Parathyroid adenoma (tissue), 2 donors: ENCODE measurements at regions not wholly inside any gene's neighbourhood (a gene's known extent, or its start where the extent isn't known, plus 50 kb on each side); places are given as distances from the start of the nearest gene placed in this dataset.
"Not testable (repeated sequence)": the region's sequence is repeated elsewhere in the genome, so short reads cannot be mapped to it uniquely, and the experiment has no call there.

ENCODE experiments used
- H2AFZ ChIP-seq: fragments of 300-600 bp; sonication (generic); one replicate; pipeline ENCODE4 v1.7.0; 2017; ENCODE audit warnings: antibody characterized with exemption, mild to moderate bottlenecking
- H3K27ac ChIP-seq: fragments of 300-600 bp; sonication (generic); one replicate; pipeline ENCODE4 v1.7.0; 2017
- H3K27me3 ChIP-seq: fragments of 300-600 bp; sonication (generic); one replicate; pipeline ENCODE4 v1.7.0; 2017; ENCODE audit warnings: low read length; ENCODE audit not compliant: control insufficient read depth, insufficient read depth
- H3K36me3 ChIP-seq: fragments of 300-600 bp; sonication (generic); one replicate; pipeline ENCODE4 v1.7.0; 2017; ENCODE audit warnings: low read length; ENCODE audit not compliant: control insufficient read depth, insufficient read depth
- H3K4me1 ChIP-seq: fragments of 300-600 bp; sonication (generic); one replicate; pipeline ENCODE4 v1.7.0; 2017; ENCODE audit warnings: control low read depth
- H3K4me2 ChIP-seq: fragments of 300-600 bp; sonication (generic); one replicate; pipeline ENCODE4 v1.7.0; 2017; ENCODE audit warnings: low read length
- H3K4me3 ChIP-seq: fragments of 300-600 bp; sonication (generic); one replicate; pipeline ENCODE4 v1.7.0; 2017; ENCODE audit warnings: low read depth, low read length
- H3K79me2 ChIP-seq: fragments of 300-600 bp; sonication (generic); one replicate; pipeline ENCODE4 v1.7.0; 2017; ENCODE audit warnings: control low read depth
- H3K9ac ChIP-seq: fragments of 300-600 bp; sonication (generic); one replicate; pipeline ENCODE4 v1.7.0; 2017; ENCODE audit warnings: mild to moderate bottlenecking
- H3K9me3 ChIP-seq: fragments of 300-600 bp; sonication (generic); one replicate; pipeline ENCODE4 v1.7.0; 2017; ENCODE audit warnings: low read length; ENCODE audit not compliant: control insufficient read depth
- TF ChIP-seq, protein P1 (sequence below): fragments of 300-600 bp; sonication (generic); IDR thresholded peaks from one replicate; pipeline ENCODE4 v1.7.0; 2017; ENCODE audit warnings: antibody characterized with exemption, mild to moderate bottlenecking
- donor health status: primary hyperparathyroidism.

DNA sequence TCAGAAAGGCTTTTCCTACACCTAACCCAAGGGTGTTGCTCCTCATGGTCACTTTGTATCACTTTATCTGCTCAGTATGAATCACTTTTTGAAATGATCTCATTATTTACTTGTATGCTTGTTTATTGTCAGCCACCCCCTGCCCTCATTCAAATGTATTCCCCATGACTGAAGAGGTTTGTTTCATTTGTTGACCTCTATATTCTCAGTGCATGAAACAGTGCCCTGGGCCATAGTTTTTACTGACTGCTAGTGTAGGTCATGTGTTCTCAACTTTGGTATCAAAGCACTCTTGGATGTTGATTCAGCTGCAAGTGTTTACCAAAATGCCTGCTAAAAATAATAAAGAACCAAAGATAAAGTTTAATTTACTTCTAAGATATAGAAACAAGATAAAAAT lies 381.7 kb upstream of the ARPP21 start:
- H3K4me3 ChIP-seq = no peak overlapping the region
- H3K36me3 ChIP-seq = no peaks in the 10 kb centered on the region
- no peaks in the 10 kb centered on the region for H3K9me3 ChIP-seq
- H3K9ac ChIP-seq = no peak overlapping the region
- no peak overlapping the region for H3K27ac ChIP-seq
- no peaks in the 10 kb centered on the region for H3K4me1 ChIP-seq
- no peak overlapping the region for H2AFZ ChIP-seq
- TF ChIP-seq, protein P1, sequence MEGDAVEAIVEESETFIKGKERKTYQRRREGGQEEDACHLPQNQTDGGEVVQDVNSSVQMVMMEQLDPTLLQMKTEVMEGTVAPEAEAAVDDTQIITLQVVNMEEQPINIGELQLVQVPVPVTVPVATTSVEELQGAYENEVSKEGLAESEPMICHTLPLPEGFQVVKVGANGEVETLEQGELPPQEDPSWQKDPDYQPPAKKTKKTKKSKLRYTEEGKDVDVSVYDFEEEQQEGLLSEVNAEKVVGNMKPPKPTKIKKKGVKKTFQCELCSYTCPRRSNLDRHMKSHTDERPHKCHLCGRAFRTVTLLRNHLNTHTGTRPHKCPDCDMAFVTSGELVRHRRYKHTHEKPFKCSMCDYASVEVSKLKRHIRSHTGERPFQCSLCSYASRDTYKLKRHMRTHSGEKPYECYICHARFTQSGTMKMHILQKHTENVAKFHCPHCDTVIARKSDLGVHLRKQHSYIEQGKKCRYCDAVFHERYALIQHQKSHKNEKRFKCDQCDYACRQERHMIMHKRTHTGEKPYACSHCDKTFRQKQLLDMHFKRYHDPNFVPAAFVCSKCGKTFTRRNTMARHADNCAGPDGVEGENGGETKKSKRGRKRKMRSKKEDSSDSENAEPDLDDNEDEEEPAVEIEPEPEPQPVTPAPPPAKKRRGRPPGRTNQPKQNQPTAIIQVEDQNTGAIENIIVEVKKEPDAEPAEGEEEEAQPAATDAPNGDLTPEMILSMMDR = no peak
- no peak overlapping the region for H3K4me2 ChIP-seq
- H3K79me2 ChIP-seq = no peaks in the 10 kb centered on the region
- H3K27me3 ChIP-seq = no peaks in the 10 kb centered on the region

DNA sequence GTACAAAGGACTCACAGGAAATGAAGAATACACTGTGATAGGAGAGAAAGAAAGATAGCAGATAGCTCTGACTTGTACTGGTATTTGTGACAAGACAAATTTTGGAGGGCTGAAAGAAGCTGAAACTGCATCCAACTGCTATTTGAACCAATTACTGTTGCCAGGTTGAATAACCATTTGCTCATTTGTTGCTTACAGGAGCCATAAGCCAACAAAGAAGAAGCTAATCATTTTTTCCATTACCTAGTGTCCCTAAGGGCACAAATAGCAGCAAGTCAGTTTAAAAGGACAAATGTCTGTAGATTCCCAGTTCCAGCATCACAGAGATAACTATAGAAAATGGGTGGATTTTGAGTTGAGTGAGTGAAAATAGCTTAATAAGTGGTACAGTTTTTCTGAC lies 376.9 kb upstream of the ARPP21 start:
- Histone ChIP-seq H3K9me3 (no peaks in the 10 kb centered on the region), H3K27me3 (no peaks in the 10 kb centered on the region), H2AFZ (no peak overlapping the region), H3K4me1 (no peaks in the 10 kb centered on the region), H3K9ac (no peak overlapping the region), H3K4me2 (no peak overlapping the region), H3K4me3 (no peak overlapping the region), H3K79me2 (no peaks in the 10 kb centered on the region), H3K27ac (no peak overlapping the region), H3K36me3 (no peaks in the 10 kb centered on the region)
- TF ChIP-seq, protein P1 = no peak

DNA sequence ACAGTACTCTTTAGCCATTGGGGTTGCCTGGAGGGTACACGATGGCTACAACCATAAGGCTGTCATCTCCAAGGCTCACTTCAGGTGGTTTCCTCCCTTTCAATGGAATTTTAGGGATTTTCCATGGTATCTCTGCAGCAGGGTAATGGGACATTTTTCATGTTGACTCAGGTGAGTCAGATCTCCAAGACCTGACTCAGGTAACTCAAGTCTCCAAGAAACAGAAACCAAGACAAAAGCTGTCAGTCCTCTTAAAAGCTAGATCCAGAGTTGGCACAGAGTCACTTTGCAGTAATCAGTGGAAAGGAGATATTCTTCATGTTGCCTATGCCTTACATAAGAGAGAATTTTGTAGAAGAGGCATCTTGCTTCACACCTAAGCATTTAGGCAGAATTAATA lies 375.8 kb upstream of the ARPP21 start:
- Histone ChIP-seq H3K4me2 (no peak overlapping the region), H3K27me3 (no peaks in the 10 kb centered on the region), H3K9me3 (no peaks in the 10 kb centered on the region), H3K9ac (no peak overlapping the region), H3K36me3 (no peaks in the 10 kb centered on the region), H3K4me1 (no peaks in the 10 kb centered on the region), H3K79me2 (no peaks in the 10 kb centered on the region), H3K4me3 (no peak overlapping the region), H3K27ac (no peak overlapping the region), H2AFZ (no peak overlapping the region)
- TF ChIP-seq, protein P1 = no peak

DNA sequence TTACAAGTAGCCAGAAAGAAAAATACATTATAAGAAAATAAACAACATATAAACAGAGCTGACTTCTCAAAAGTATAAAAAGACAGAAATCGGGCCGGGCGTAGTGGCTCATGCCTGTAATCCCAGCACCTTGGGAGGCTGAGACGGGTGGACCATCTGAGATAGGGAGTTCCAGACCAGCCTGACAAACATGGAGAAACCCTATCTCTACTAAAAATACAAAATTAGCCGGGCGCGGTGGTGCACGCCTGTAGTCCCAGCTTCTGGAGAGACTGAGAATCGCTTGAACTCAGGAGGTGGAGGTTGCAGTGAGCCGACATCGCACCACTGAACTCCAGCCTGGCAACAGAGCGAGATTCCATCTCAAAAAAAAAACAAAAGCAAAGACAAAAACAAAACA lies 373.3 kb upstream of the ARPP21 start:
- H3K27me3 ChIP-seq, H3K36me3 ChIP-seq, H3K4me3 ChIP-seq, H3K4me1 ChIP-seq, H3K9ac ChIP-seq, H3K9me3 ChIP-seq, H3K79me2 ChIP-seq, H3K27ac ChIP-seq, H2AFZ ChIP-seq, H3K4me2 ChIP-seq: not testable (repeated sequence)

DNA sequence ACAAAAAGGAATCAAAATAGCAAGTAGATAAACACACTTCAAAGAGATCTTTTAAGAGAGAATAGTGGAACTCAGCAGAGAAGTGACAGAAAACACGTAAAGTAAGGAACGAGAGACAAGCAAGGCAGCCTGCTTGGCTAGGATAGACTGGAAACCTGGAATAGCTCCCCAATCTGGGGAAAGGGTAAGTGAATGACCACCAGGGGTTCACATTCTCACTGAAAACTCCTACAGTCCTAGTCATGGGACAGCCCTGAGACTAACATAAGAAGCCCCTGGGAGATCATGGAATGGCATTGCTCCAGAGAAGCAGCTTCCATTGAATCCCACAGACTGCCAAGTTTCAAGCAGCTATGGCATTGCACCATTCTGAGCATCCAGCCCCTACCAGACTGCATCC lies 363.6 kb upstream of the ARPP21 start:
- no peaks in the 10 kb centered on the region for H3K27me3 ChIP-seq
- no peak overlapping the region for H3K27ac ChIP-seq
- no peak overlapping the region for H3K4me3 ChIP-seq
- H3K79me2 ChIP-seq = no peaks in the 10 kb centered on the region
- H3K9me3 ChIP-seq = no peaks in the 10 kb centered on the region
- H3K4me1 ChIP-seq = no peaks in the 10 kb centered on the region
- no peak overlapping the region for H3K4me2 ChIP-seq
- H3K36me3 ChIP-seq = no peaks in the 10 kb centered on the region
- H2AFZ ChIP-seq = no peak overlapping the region
- H3K9ac ChIP-seq = no peak overlapping the region
- TF ChIP-seq, protein P1 = no peak
